ENCODE measurements at regions not wholly inside any gene's neighbourhood (a gene's known extent, or its start where the extent isn't known, plus 50 kb on each side); places are given as distances from the start of the nearest gene placed in this dataset.

- Histone ChIP-seq H3K4me3 (ENCODE audit: low read length) (no peak overlapping the region), H3K36me3 (ENCODE audit: insufficient read depth, low read length) (no peaks in the 10 kb centered on the region), H3K9me3 (ENCODE audit: control insufficient read depth in 1 of 2, insufficient read depth in 1 of 2, low read length in 2 of 2) (peaks cover 0 to 13% of the 10 kb centered on the region in 2 experiments), H3K27me3 (ENCODE audit: control insufficient read depth in 1 of 2, insufficient read depth in 2 of 2, low read length in 2 of 2) (no peaks in the 10 kb centered on the region), H3K4me1 (ENCODE audit: insufficient read depth, low read length) (no peaks in the 10 kb centered on the region), H3K27ac (ENCODE audit: low read depth in 1 of 2, low read length in 2 of 2) (no peak overlapping the region)
- no peaks in the 10 kb centered on the region for H3K4me1 Mint-ChIP-seq (ENCODE audit: low read depth)
- no peak for ATAC-seq (ENCODE audit: poor library complexity)
- no peaks in the 10 kb centered on the region for H3K27me3 Mint-ChIP-seq
- ChIA-PET POLR2A (no interaction called here), CTCF (no interaction called here)
- no peak for TF ChIP-seq CTCF (IDR thresholded peaks at IDR 0.05)
- intact Hi-C loops (cut with DNase I, micrococcal nuclease), result no loop called here
- no peak overlapping the region for H3K27ac Mint-ChIP-seq
- H3K9me3 Mint-ChIP-seq, result no peaks in the 10 kb centered on the region
- no peak for DNase-seq
- no peak overlapping the region for H3K4me3 Mint-ChIP-seq
- H3K36me3 Mint-ChIP-seq (ENCODE audit: low read depth), result no peaks in the 10 kb centered on the region
These were observed 853.0 kb upstream of the GCFC2 start for GRCh38 chr2:76563730-76564129.

DNA sequence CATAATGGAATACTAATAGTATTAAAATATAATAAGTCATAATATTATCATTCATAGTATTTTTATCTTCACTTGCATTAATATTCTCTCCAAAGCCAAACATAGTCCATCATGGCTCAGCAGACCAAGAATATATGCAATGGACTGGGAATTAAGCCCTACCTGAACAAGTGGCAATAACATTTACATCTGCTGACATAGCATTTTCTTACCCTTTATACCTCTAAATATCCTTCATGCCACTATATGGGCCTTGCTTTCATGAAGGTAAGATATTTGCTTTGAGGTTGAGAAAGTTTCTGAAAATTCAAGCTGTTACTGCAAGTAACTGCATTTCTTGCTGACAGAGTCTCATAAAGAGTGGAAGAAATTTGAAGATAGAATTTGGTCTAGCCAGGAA, 847.4 kb upstream of the GCFC2 start:
- Histone ChIP-seq H3K4me3 (ENCODE audit: low read length) (no peak overlapping the region), H3K27me3 (ENCODE audit: control insufficient read depth in 1 of 2, insufficient read depth in 2 of 2, low read length in 2 of 2) (no peaks in the 10 kb centered on the region), H3K27ac (ENCODE audit: low read depth in 1 of 2, low read length in 2 of 2) (no peak overlapping the region), H3K4me1 (ENCODE audit: insufficient read depth, low read length) (no peaks in the 10 kb centered on the region), H3K36me3 (ENCODE audit: insufficient read depth, low read length) (no peaks in the 10 kb centered on the region), H3K9me3 (ENCODE audit: control insufficient read depth in 1 of 2, insufficient read depth in 1 of 2, low read length in 2 of 2) (no peaks in the 10 kb centered on the region)
- DNase-seq, result no peak
- H3K27ac Mint-ChIP-seq, result no peak overlapping the region
- no peaks in the 10 kb centered on the region for H3K4me1 Mint-ChIP-seq (ENCODE audit: low read depth)
- no peaks in the 10 kb centered on the region for H3K36me3 Mint-ChIP-seq (ENCODE audit: low read depth)
- POLR2A ChIA-PET, result no interaction called here
- CTCF ChIA-PET, result no interaction called here
- H3K4me3 Mint-ChIP-seq, result no peak overlapping the region
- no peaks in the 10 kb centered on the region for H3K27me3 Mint-ChIP-seq
- no peak for TF ChIP-seq CTCF (IDR thresholded peaks at IDR 0.05)
- H3K9me3 Mint-ChIP-seq, result peaks cover 9% of the 10 kb centered on the region
- no peak for ATAC-seq (ENCODE audit: poor library complexity)
- intact Hi-C loops (cut with DNase I, micrococcal nuclease), result no loop called here

- peaks cover 9% of the 10 kb centered on the region for H3K9me3 Mint-ChIP-seq
- Histone ChIP-seq H3K4me3 (ENCODE audit: low read length) (no peak overlapping the region), H3K36me3 (ENCODE audit: insufficient read depth, low read length) (no peaks in the 10 kb centered on the region), H3K9me3 (ENCODE audit: control insufficient read depth in 1 of 2, insufficient read depth in 1 of 2, low read length in 2 of 2) (no peaks in the 10 kb centered on the region), H3K4me1 (ENCODE audit: insufficient read depth, low read length) (no peaks in the 10 kb centered on the region), H3K27ac (ENCODE audit: low read depth in 1 of 2, low read length in 2 of 2) (no peak overlapping the region), H3K27me3 (ENCODE audit: control insufficient read depth in 1 of 2, insufficient read depth in 2 of 2, low read length in 2 of 2) (no peaks in the 10 kb centered on the region)
- H3K36me3 Mint-ChIP-seq (ENCODE audit: low read depth), result no peaks in the 10 kb centered on the region
- intact Hi-C loops (cut with DNase I, micrococcal nuclease), result no loop called here
- ChIA-PET CTCF (no interaction called here), POLR2A (no interaction called here)
- ATAC-seq (ENCODE audit: poor library complexity) (no peak), DNase-seq (no peak)
- no peaks in the 10 kb centered on the region for H3K27me3 Mint-ChIP-seq
- no peak overlapping the region for H3K4me3 Mint-ChIP-seq
- H3K4me1 Mint-ChIP-seq (ENCODE audit: low read depth), result no peaks in the 10 kb centered on the region
- H3K27ac Mint-ChIP-seq, result no peak overlapping the region
- TF ChIP-seq CTCF (IDR thresholded peaks at IDR 0.05), result no peak
These were observed 845.3 kb upstream of the GCFC2 start for GRCh38 chr2:76556018-76556417.
